OCI-LY3 (cell line): ENCODE measurements at regions not wholly inside any gene's neighbourhood (a gene's known extent, or its start where the extent isn't known, plus 50 kb on each side); places are given as distances from the start of the nearest gene placed in this dataset.

Experiments used
- CTCF ChIP-seq: fragments of 200-600, 300-600 bp; sonication (generic); IDR thresholded peaks from 2 replicates; pipeline ENCODE4 v1.5.1; 2014; ENCODE audit warnings: antibody characterized with exemption, low read length, low read depth
- EZH2phosphoT487 ChIP-seq: fragments of 200-600 bp; shearing (Covaris generic); IDR thresholded peaks from 2 replicates; pipeline ENCODE4 v1.6.1; 2018; ENCODE audit warnings: antibody characterized with exemption, mixed run types, low read depth

DNA sequence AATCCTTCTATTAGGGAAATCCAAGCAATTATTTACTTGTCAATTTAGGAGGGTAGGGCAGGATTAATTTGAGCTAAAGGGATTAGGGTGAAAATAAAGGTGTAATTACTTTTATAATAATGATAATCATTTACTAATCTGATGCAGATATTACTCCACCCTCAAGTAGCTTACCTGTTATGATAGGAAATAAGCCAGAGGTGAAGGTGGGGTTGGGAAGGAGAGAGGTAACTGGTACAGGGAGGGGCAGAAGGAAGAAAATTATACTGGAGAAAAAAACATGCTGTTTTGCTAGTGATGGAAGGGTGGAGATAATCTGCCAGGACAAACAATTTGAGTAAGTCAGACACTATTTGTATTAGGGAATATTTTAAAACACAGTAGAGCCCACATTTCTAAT, 157.7 kb downstream of the BARX2 start:
- TF ChIP-seq CTCF (no peak), EZH2phosphoT487 (no peak)
